Endothelial cell of hepatic sinusoid (primary cell): ENCODE measurements at regions not wholly inside any gene's neighbourhood (a gene's known extent, or its start where the extent isn't known, plus 50 kb on each side); places are given as distances from the start of the nearest gene placed in this dataset.

ENCODE experiments used
- in situ Hi-C: cut with HindIII; loops from 2 replicates; pipeline ENCODE4 v1.10.0; 2017; ENCODE audit warnings: low sequenced_read_pairs

DNA sequence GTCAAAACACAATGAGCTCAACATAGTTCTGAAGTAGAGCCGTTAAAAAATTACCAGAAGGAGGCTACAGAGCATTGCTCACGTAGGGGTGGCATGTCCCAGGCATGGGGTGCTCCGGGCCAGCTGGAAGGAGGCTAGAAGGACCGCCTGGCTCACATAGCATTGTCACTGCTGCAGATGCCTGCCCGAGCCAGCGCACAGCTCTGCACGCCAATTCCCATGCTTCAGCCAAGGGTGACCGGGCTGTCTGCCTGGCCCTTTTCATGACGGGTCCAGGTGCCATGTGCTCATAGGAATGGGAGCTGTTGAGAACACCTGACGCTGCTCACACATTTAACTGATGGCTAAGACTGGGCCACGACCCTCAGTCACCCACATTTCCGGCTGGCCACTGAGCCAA is 228.9 kb upstream of the FOXF1 start:
- in situ Hi-C loops = no loop called here

DNA sequence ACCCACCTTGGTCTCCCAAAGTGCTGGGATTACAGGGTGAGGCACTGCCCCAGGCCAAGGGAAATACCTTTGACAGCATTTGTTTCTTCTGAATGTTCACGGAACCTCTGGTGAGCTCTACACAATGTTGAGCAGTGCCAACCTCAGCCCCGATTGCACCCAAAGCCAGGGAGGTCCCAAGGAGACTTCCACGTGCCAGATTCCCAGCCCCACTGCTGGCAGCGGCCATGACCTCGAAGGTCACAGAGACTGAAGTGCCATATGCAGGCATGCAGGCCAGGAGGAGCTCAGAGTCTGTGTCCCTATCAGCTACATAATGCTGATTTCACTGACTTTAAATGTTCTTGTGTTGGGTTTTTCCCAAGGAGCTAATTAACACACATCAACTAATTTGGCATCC is 226.4 kb upstream of the FOXF1 start:
- in situ Hi-C loops = no loop called here

DNA sequence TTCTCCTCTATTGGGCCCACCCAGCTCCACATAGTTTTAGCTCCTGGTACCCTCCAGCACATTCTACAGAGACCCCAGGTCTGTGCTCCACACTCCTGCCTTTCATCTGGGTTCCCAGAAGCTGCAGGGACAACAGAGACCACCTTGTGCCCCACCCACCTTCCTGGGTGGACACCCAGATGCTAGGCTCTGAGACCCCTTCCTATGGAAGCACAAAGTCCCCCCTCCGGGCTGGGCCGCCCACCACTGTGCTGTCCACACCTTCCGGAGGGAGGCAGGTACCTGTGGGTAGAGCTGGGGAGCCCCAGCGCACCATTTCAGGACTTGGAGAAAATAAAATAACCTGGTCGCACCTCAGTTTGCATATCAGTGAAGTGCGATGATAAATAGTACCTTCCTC is 224.9 kb upstream of the FOXF1 start:
- in situ Hi-C loops = no loop called here

DNA sequence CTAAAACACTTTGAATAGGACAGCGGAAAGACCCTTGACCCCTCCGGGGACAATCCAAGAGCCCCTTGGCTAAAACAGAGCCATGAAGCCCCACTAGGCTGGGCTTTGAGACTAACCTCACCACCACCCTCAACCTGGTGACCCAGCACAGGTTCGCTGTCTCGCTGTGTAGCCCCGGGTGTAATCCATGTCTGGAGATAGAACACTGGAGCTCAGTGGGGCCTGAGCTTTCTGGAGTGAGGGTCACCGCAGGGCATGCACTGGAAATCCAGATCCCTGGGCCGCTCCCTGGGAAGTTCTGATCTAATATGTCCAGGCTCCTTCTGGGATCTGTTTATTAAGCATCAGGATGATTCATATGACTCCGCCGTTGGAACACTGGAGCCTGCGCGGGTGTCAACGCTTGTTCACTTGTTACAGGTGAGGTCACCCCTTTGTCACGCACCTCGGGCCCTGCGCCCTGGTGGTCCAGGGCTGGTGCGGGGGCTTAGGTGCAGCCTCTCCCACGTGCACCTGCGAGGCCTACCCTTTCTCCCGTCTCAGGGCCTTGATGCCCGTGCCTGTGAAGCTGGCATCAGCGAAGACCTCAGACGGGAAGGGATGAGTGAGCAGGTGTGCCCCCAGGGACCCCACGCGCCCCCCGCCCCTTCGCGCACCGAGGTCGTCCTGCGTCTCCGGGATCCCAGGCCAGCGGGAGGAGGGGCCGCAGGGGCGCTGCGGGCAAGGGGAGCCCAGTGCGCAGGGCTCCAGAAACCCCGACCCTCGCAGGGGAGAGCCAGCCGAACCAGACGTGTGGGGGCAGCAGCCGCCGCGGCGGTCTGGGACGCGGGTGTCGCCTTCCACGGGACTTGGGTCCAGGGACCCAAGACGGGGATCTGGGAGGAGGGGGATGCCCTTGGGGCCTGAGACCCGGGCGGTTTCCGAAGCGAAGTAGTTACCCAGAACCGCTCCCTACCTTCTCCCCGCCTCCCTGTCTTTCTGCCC is 224.1 kb upstream of the FOXF1 start:
- in situ Hi-C loops = no loop called here

DNA sequence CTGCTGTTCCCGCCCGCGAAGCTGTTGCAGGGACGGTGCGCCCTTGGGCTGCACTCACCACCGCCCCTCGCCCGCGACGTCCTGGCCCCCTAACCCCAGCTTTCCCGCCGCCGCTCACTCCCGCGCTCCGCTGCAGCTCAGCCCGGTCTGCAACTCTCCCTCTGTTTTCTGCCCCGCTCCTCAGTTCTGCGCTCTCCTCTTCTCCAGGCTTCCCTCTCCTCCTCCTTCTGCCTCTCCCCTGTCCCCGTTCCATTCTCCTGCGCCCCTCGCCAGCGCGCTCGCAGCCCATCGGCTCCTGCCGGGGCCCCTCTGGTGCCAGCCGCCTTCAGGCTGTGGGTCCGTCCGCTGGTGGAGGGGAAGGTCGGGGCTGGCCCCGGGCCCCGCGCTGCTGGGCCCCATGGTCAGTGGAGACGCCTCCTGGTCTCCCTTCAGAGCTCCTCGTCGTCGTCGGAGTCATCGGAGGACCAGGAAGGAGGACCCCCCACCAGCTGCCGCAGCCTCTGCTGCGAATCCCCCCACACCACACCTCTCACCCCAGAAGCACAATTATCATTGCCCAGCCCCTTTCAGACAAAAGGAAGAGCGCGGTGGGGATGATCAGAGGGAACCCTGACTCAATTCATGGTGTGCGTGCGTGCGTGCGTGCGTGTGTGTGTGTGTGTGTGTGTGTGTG is 223.2 kb upstream of the FOXF1 start:
- in situ Hi-C loops = no loop called here

DNA sequence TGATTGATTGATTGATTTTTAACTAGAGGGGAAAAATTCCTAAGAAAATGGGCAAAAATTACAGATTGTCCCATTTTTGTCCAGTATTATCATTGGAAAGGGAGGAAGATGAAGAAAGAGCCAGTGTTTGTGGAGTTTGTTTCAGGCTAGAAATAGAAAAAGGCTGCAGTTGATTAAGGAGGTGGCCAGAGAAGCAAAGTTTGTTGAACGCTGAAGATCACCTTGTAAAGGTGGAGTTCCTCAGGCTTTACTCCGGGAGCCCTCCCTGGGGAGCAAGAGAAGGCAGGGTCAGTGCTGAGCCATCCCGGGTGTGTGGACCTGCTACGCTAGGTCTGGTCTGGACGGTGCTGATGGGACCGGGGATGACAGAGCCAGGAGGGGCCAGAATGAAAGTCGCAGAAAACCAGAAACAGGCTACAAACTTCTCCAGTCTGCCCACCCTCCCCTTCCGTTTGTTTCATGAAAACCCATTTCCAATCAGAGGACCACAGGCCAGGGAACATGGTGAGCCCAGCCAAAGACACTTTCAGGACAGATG is 222.6 kb upstream of the FOXF1 start:
- in situ Hi-C loops = no loop called here

DNA sequence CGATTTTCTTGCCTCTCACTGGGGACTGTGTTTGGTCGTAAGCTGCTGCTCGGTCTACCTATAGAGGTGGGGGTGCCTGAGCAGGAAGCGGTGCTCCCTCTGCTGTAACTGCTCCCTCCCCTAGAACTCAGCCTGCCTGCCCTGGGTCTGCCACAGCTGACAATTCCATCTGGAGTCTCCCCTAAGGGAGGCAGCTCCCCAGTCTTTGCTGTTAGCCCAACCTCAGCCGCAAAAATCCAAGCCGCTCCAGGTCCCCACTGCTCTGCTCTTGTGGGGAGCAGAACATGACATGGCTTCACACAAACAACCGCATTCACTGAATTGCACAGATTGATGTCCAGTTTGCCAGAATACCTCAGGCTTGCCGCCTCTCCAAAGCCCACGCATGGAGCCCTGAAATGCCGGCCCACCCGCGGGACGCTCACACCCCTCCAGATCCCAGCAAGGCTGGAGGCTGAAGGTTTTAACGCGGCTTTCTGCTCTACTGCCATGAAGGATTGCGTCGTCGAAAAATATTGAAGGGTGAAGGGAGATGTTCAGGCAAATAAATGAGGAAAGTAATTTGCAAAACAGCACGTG is 221.5 kb upstream of the FOXF1 start:
- in situ Hi-C loops = no loop called here

DNA sequence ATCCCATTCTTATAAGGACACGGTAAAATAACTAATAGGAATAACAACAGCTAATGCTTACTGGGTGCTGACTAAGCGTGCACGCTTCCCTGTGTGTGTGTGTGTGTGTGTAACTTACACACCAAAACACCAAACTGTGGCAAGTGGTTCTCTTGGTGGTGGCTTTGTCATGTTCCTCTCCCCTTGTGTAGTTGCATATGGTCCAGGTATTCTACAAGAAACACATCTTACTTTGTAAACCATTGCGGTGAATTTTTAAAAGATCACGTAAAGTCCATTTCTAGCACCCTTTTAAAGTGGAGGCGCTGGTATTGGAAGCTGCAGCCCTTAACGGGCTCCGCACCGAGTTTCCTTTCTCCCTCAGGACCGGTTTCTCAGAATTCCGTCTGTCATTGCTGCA is 221.0 kb upstream of the FOXF1 start:
- in situ Hi-C loops = no loop called here

DNA sequence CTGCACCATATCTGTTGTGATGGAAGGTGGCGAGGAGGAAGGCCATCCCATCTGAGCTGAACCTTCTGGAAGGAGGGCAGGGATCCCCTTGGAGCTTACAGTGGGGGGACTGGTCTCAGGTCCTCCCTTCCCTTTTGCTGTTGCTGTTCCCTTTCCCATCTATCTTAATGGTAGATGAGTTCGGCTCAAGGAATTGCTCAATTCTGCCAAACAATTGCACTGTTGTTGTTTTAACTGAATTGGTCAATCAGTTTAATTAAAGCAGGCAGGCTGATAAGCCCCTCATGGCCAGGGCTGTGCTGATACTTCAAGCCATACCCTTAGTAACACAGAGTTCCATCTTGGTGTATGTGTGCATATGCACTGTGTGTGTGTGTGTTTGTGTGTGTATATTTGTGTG is 220.4 kb upstream of the FOXF1 start:
- in situ Hi-C loops = no loop called here

DNA sequence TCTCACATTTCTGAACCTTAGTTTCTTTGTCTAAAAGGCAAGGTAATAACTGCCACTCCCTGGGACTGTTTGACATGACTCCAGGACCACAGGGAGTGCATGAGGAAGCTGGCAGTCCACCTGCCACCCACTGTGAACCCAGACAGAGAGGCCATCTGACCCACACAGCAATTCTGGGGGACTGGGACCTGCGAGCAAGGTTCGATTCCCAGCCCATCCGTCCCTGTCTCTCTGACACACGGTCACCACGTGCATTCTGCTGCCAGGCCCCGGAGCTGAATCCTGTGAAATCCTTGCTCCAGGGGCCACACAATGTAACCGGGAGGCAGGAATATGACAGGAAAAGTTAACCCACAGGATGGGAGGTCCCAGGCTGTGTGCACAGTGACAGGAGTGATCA is 218.8 kb upstream of the FOXF1 start:
- in situ Hi-C loops = no loop called here

DNA sequence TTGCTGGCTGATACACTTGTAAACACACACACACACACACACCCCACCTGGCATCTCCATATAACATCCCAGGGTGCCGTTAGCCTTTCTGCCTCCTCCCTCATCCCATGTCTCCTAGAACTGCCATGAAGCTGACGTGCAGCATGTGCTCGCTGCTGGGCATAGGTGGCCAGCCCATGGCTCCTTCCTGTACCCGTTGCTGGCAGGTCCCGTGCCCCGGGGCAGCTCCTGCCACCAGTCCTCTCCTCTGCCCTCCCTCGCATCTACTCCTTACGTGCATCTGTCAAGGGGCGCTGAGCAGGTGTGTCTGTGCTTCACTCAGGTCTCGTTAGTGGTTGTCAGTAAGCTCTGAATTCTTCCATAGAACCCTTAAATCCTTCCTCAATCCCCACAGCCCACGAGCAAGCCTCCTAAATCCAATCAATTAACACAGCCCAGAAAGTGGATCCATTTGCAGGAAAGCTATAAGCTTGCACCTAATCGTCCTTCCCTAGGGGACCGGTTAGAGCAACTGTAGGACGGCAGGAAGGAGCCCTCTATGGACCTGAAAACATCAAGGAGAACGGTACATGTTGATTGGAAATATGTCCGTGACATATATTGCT is 218.1 kb upstream of the FOXF1 start:
- in situ Hi-C loops = no loop called here

DNA sequence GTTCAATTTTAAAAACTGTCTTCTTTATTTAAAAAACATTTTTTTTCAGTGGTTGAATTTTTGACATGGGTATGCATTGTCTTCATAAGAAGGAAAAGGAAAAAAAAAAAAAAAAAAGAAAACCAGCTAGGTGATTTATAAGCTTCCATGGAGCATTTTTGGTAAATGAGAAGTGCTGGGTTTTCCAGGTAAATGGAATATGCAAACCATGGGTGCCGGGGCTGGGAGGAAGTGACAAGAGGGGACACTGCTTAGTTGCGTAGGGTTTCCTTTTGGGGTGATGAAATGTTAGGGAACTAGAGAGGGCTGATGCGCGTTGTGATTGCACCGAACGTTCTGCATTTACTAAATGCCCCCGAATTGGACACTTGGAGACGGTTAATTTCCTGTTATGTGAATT is 217.4 kb upstream of the FOXF1 start:
- in situ Hi-C loops = no loop called here

DNA sequence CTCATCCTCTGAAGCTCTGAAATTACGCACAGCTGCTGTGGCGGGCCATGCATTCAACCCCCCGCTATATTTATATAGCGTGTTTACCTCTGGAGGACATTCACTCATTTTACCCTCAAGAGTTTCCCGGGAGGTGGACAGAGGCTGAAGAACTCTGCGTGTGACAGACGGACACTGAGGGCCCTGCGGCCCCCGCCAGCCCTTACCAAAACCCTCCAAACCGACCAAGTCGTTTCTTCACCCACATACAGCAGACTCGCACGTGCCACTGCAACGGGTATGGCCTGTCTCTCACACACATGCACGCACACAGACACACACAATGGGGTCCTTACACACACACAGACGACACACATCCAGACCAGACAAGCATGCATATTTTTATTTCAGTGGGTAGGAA is 216.4 kb upstream of the FOXF1 start:
- in situ Hi-C loops = no loop called here

DNA sequence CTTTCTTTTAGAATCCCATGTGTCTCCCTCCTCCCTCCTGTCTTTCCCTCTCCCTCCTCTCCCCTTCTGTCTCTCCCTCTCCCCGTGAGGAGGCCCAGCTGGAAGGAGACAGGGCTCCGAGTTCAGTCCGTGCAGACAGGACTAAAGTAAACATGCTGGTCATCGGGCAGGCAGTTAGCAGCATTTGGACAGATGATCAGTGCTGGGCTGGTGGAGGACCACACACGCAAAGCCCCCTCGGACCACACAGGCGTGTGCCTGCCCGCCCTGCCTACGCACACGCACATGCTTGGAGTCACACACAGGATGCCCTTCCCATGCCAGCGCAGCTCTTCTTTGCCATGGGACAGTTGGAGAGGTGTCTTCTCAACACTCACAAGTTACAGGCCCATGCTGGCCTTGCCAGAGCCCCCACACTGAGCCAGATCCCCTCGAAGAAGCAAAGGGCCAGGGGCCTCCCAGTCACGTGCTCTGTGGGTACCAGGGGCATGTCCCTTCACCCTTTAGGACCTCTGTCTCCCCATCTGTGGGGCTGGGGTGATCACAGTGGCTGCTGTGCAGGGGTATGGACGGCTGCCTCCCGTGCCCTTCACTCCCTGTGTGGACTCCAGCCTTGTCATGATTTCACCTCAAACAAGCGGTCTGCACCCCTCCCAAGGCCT is 215.7 kb upstream of the FOXF1 start:
- in situ Hi-C loops = no loop called here

DNA sequence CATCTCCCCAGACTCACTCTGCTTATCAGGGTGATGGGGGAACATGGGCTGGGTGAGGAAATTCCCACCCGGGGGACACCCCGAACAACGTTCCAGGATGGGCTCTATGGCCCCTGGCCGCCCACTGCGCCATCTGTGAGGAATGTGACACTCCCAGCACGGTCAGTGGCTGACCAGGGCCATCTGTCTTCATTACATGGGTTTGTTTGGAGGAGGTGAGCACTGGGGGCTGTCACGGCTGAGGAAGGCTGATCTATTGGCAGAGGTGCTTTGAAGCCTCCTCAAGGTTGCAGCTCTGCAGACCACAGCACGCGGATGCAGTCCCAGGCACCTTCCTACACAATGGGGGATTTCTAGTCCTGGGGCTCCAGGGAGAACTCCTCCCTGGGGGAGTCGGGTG is 214.1 kb upstream of the FOXF1 start:
- in situ Hi-C loops = no loop called here

DNA sequence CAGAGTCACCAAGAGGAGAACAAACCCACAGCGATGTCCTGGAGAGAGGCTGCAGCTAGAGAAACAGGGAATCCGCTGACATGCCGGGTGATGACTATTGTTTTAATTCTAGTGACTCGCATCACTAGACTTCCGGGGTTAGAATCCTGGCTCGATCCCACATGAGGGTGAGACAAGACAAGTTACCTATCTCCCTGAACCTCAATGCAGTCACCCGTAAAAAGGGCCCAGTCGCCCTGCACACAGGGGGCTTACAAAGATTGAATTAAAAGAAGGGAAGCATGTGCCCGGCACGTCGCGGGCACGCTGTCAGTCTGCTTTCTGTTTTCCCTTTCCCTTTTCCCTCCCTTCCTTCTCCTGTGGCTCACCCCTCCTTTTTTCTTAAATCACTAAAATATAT is 212.9 kb upstream of the FOXF1 start:
- in situ Hi-C loops = no loop called here

DNA sequence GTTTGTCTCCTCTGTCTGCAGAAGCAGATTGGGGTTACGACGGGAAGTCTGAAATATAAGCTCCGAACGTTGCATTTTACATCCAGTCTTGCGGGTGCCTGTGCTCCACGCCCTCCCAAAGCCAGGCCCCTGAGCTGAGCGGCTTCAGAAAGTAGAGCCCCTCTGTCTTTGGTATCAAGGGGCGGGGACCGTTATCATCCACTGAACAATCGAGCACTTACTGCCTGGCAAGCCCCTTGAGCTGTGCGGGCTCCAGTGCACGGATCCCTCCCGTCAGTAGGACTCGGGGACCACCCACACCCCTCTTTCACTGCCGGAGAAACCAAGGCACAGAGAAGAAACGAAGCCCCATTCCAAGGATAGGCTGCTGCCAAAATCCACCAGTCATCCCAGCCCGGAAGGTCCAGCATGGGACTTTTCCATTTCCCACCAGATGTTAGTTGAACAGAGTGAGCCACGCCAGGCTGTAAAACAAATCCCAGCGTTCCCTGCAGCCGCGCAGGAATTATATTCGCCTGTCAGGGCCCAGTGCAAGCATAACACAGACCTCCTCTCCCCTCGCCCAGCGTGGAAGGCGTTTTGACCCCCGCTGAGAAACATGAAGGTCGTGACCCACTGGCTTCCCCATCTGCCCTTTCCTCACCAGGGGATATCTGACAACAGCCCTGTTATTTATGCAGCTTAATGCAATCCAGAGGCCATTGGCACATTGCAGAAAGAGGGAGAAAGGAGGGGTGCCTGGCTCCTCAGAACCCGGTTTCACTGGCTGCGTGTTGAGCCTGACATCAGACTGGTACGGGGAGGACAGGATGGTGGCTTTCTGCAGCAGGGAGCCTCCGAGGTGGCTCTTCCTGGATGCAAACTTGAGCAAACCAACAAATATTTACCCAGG is 212.2 kb upstream of the FOXF1 start:
- in situ Hi-C loops = no loop called here

DNA sequence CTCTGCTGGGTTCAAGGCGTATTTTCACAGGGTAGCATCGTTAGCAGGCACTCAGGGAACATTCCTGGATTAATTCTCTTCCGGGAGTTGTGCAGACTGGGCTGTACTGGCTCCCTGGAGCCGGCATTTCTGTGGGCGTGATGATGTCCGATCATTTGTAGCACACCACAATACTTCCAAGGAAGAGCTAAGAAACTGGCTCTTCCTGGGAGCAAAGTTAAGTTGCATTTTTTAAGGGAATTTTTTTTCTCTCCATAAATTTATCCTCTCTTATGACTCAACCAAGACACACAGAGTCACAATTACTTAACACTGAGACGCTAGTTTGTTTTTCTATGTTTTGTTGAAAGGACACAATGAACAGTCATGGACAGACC is 211.6 kb upstream of the FOXF1 start:
- in situ Hi-C loops = no loop called here

DNA sequence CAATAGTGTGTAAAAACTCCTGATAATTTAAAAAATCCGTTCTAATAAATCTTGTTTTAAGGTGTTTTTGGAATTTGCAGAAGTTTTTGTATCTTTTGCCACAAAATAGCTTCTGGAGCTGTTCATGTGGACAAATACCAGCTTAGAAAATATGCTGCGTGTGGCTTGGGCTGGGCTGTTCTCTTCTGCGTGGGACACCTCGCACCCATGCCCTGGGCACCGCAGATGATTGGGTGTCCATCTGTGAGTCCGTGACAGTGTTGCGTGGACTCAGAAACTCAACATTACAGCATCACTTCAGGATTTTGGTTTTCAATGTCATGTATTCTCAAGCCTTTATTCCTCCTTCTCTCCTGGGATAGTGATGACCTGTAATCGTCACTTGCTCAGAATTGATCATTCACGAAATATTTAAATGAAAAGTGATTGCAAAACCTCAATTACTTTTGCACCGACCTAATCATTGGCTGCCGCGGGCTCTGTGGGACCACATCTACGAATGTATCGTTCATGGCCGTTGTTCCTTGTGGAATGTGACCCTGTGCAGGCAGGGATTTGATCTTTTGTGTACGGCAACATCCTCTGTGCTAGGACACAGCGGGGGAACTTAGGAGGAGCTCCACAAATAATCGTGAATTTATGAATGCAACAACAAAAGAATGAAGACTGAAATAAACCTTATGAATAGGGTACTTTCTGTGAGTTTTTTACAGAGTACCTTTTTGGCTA is 210.3 kb upstream of the FOXF1 start:
- in situ Hi-C loops = no loop called here
